ES-I3 (cell line): ENCODE measurements at regions not wholly inside any gene's neighbourhood (a gene's known extent, or its start where the extent isn't known, plus 50 kb on each side); places are given as distances from the start of the nearest gene placed in this dataset.

Source experiments
- H3K36me3 ChIP-seq: 2 replicates; pipeline ENCODE4 v1.6.1; 2013; ENCODE audit warnings: mild to moderate bottlenecking, low read length, control low read depth, moderate library complexity; ENCODE audit not compliant: insufficient read depth
- H3K4me1 ChIP-seq: 2 replicates; pipeline ENCODE4 v1.6.1; 2013; ENCODE audit warnings: mild to moderate bottlenecking, control low read depth, low read length; ENCODE audit not compliant: insufficient read depth
- H3K9ac ChIP-seq: 2 replicates; pipeline ENCODE4 v1.6.1; 2013; ENCODE audit warnings: low read depth, mild to moderate bottlenecking, low read length, moderate library complexity
- H3K9me3 ChIP-seq: 2 replicates; pipeline ENCODE4 v1.6.1; 2013; ENCODE audit warnings: mild to moderate bottlenecking, low read length, moderate library complexity; ENCODE audit not compliant: control insufficient read depth, insufficient read depth

DNA sequence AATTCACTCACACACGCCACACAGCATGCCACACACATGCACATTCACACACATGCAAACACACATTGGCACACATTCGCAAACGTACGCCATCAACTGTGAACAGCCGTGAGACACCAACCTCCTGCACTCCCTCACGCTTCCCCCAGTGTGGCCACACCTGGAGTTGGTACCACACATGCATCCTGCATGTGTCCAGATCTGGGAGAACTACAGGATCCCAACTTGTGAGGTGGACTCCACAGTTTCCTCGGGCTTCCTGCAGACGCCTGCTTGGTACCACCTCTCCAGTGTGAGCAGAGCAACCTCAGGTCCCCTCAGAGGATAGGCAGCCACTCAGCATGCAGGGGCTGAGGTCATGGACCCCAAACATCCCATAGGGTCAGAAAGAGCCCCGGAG, 239.0 kb downstream of the EIPR1 start:
- H3K36me3 ChIP-seq = no peaks in the 10 kb centered on the region
- H3K9ac ChIP-seq = no peak overlapping the region
- no peaks in the 10 kb centered on the region for H3K9me3 ChIP-seq
- no peaks in the 10 kb centered on the region for H3K4me1 ChIP-seq

DNA sequence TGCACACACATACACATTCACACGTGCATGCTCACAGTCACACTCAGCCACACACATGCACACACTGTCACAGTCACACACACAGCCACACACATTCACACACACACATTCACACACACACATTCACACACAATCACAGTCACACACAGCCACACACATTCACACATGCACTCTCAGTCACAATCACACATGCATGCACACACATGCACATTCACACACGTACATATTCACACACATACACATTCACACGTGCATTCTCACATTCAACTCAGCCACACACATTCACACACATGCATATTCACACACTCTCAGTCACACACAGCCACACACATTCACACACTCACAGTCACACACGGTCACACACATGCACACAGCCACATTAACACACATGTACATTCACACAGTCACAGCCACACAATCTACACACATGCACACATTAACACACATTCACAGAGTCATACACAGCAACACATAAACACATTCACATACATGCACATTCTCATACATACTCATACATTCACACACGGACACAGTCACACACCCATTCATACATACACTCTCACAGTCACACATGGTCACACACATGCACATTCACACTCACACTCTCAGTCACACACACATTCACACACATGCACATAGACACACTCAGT, 239.8 kb downstream of the EIPR1 start:
- H3K9ac ChIP-seq = no peak overlapping the region
- no peaks in the 10 kb centered on the region for H3K9me3 ChIP-seq
- no peaks in the 10 kb centered on the region for H3K4me1 ChIP-seq
- H3K36me3 ChIP-seq = no peaks in the 10 kb centered on the region

GRCh38 chr2:3135676-3136075, 241.9 kb downstream of the EIPR1 start:
- Histone ChIP-seq H3K9me3 (no peaks in the 10 kb centered on the region), H3K9ac (no peak overlapping the region), H3K4me1 (no peaks in the 10 kb centered on the region), H3K36me3 (no peaks in the 10 kb centered on the region)

- no peak overlapping the region for H3K9ac ChIP-seq
- H3K36me3 ChIP-seq = no peaks in the 10 kb centered on the region
- H3K4me1 ChIP-seq = no peaks in the 10 kb centered on the region
- H3K9me3 ChIP-seq = no peaks in the 10 kb centered on the region
Measured at GRCh38 chr2:3134026-3134571, 243.5 kb downstream of the EIPR1 start.

DNA sequence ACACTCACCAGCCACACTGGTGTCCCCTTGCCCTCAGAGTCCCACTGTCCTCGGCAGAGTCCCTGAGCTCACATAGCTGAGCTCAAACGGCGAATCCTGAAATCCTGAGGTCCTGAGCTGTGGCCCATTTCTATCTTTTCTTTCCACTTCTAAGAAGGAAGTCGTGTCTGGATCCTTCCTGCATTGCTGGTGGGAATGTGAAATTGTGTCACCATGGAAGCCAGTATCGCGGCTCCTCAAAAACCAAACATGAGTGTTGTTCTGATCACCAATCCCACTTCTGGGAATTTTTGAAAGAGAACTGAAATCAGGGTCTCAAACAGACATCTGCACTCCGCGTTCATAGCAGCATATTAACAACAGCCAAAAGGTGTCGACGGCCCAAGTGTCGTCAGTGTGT, 244.7 kb downstream of the EIPR1 start:
- Histone ChIP-seq H3K4me1 (no peaks in the 10 kb centered on the region), H3K36me3 (no peaks in the 10 kb centered on the region), H3K9me3 (no peaks in the 10 kb centered on the region), H3K9ac (no peak overlapping the region)

GRCh38 chr2:3132466-3132865, 245.2 kb downstream of the EIPR1 start:
- Histone ChIP-seq H3K9me3 (no peaks in the 10 kb centered on the region), H3K4me1 (no peaks in the 10 kb centered on the region), H3K36me3 (no peaks in the 10 kb centered on the region), H3K9ac (no peak overlapping the region)

DNA sequence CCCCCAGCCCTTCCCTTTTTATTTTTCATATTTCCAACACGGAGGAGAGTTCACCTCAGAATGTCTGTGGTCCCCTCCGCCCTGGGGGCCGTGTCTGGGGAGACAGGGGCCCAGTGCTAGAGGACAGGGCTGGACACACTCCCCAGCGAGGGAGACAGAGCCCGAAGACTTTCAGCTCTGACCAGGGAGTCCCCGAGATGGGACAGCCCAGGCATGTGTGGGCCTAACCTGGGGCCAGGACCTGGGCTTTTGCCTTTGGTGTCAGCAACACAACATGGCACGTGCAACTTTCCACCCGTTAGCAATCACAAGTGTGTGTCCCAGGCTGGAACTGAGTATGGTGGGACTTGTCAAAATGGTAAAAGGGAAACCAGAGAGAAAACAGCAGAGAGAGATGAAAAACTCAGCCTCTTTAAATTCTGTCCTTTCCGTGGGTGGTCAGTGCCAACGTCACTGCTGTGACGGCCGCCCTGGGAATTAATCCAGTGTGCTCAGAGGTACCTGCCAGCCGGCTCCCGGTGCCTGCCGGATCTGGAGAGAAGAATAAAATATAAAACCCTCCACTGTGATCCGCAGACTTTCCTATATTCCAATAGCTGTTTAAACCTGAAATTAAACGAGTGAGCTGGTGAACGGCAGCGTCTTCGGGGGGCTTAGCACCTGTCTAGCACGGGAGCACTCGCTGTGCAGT, 245.8 kb downstream of the EIPR1 start:
- Histone ChIP-seq H3K36me3 (no peaks in the 10 kb centered on the region), H3K4me1 (no peaks in the 10 kb centered on the region), H3K9ac (no peak overlapping the region), H3K9me3 (no peaks in the 10 kb centered on the region)

- Histone ChIP-seq H3K9ac (no peak overlapping the region), H3K36me3 (no peaks in the 10 kb centered on the region), H3K4me1 (no peaks in the 10 kb centered on the region), H3K9me3 (no peaks in the 10 kb centered on the region)
Measured at GRCh38 chr2:3130889-3131635, 246.6 kb downstream of the EIPR1 start.

- H3K9ac ChIP-seq = no peak overlapping the region
- no peaks in the 10 kb centered on the region for H3K4me1 ChIP-seq
- H3K9me3 ChIP-seq = no peaks in the 10 kb centered on the region
- no peaks in the 10 kb centered on the region for H3K36me3 ChIP-seq
Measured at GRCh38 chr2:3130444-3130843, 247.2 kb downstream of the EIPR1 start.

GRCh38 chr2:3129867-3130266, 247.8 kb downstream of the EIPR1 start:
- no peaks in the 10 kb centered on the region for H3K36me3 ChIP-seq
- H3K4me1 ChIP-seq = no peaks in the 10 kb centered on the region
- H3K9ac ChIP-seq = no peak overlapping the region
- H3K9me3 ChIP-seq = no peaks in the 10 kb centered on the region

DNA sequence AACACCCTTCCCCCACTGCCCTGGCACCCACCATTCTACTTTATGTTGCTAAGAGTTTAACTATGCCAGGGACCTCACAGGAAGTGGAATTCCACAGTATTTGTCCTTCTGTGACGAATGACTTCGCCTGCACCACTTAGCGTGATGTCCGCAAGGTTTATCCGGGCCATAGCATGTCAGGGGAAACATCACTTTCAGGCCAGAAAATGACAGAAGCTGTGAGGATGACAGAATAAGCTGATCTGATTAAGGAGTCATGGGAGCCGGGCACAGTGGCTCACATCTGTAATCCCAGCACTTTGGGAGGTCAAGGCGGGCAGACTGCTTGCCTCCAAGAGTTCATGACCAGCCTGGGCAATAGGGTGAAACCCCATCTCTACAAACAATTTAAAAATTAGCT, 248.8 kb downstream of the EIPR1 start:
- no peak overlapping the region for H3K9ac ChIP-seq
- no peaks in the 10 kb centered on the region for H3K9me3 ChIP-seq
- no peaks in the 10 kb centered on the region for H3K36me3 ChIP-seq
- no peaks in the 10 kb centered on the region for H3K4me1 ChIP-seq

GRCh38 chr2:3127710-3128109, 249.9 kb downstream of the EIPR1 start:
- Histone ChIP-seq H3K36me3 (no peaks in the 10 kb centered on the region), H3K9ac (no peak overlapping the region), H3K4me1 (no peaks in the 10 kb centered on the region), H3K9me3 (no peaks in the 10 kb centered on the region)

GRCh38 chr2:3126911-3127621, 250.6 kb downstream of the EIPR1 start:
- no peaks in the 10 kb centered on the region for H3K4me1 ChIP-seq
- no peaks in the 10 kb centered on the region for H3K9me3 ChIP-seq
- no peaks in the 10 kb centered on the region for H3K36me3 ChIP-seq
- H3K9ac ChIP-seq = no peak overlapping the region

GRCh38 chr2:3126171-3126910, 251.3 kb downstream of the EIPR1 start:
- no peak overlapping the region for H3K9ac ChIP-seq
- H3K9me3 ChIP-seq = no peaks in the 10 kb centered on the region
- H3K4me1 ChIP-seq = no peaks in the 10 kb centered on the region
- H3K36me3 ChIP-seq = no peaks in the 10 kb centered on the region
